ENCODE measurements at regions not wholly inside any gene's neighbourhood (a gene's known extent, or its start where the extent isn't known, plus 50 kb on each side); places are given as distances from the start of the nearest gene placed in this dataset.

DNA sequence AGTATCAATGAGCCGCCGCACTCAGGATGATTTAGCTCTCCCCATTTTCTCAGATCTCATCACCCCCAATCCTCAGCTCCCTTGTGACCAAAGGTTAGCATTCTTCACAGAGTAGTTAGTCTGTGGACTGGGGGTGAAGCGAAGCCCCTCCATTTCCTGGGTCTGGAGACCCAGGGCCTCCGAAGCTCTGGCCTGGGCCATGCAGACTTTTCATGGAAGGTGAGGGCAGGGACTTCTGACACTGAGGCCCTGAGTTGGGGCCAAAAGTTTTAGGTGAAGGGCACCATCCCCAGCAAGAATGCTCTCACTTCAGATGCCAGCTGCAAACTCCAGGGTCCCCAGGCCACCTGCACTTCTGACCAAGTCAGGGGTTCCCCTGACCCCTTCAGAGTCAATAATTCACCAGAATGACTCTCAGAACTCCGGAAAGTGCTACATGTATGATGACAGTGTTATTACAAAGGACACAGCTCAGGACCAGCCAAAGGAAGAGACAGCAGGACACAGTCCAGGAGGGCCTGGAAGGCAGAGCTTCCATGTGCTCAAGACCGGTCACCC, 65.7 kb upstream of the DUSP22 start:
- TF ChIP-seq EZH2 (IDR thresholded peaks at IDR 0.05; ENCODE audit: borderline replicate concordance, low read length), result no peak
- TF ChIP-seq, protein P1, sequence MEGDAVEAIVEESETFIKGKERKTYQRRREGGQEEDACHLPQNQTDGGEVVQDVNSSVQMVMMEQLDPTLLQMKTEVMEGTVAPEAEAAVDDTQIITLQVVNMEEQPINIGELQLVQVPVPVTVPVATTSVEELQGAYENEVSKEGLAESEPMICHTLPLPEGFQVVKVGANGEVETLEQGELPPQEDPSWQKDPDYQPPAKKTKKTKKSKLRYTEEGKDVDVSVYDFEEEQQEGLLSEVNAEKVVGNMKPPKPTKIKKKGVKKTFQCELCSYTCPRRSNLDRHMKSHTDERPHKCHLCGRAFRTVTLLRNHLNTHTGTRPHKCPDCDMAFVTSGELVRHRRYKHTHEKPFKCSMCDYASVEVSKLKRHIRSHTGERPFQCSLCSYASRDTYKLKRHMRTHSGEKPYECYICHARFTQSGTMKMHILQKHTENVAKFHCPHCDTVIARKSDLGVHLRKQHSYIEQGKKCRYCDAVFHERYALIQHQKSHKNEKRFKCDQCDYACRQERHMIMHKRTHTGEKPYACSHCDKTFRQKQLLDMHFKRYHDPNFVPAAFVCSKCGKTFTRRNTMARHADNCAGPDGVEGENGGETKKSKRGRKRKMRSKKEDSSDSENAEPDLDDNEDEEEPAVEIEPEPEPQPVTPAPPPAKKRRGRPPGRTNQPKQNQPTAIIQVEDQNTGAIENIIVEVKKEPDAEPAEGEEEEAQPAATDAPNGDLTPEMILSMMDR (IDR thresholded peaks at IDR 0.05; ENCODE audit: low read length), result no peak

Data from OCI-LY1 (cell line).